Osteocyte (in vitro differentiated cells): ENCODE measurements at regions not wholly inside any gene's neighbourhood (a gene's known extent, or its start where the extent isn't known, plus 50 kb on each side); places are given as distances from the start of the nearest gene placed in this dataset.

Source experiments
- DNase-seq: peaks from one replicate; pipeline ENCODE4 v3.0.0; 2021; ENCODE audit warnings: mixed read lengths; ENCODE audit not compliant: unreplicated experiment; ENCODE audit errors: extremely low spot score
- H3K27ac Mint-ChIP-seq: one replicate; pipeline ENCODE4 v1.8.0; 2021; ENCODE audit warnings: mild to moderate bottlenecking, mixed read lengths; ENCODE audit not compliant: unreplicated experiment
- H3K27me3 Mint-ChIP-seq: one replicate; pipeline ENCODE4 v1.8.0; 2021; ENCODE audit warnings: mixed read lengths; ENCODE audit not compliant: unreplicated experiment
- H3K36me3 Mint-ChIP-seq: one replicate; pipeline ENCODE4 v1.8.0; 2021; ENCODE audit warnings: mixed read lengths; ENCODE audit not compliant: unreplicated experiment
- H3K4me1 Mint-ChIP-seq: one replicate; pipeline ENCODE4 v1.8.0; 2021; ENCODE audit warnings: mixed read lengths; ENCODE audit not compliant: unreplicated experiment
- H3K4me3 Mint-ChIP-seq: one replicate; pipeline ENCODE4 v1.8.0; 2021; ENCODE audit warnings: mild to moderate bottlenecking, moderate library complexity, mixed read lengths; ENCODE audit not compliant: unreplicated experiment
- H3K9me3 Mint-ChIP-seq: one replicate; pipeline ENCODE4 v1.8.0; 2021; ENCODE audit warnings: mixed read lengths; ENCODE audit not compliant: unreplicated experiment
- TF ChIP-seq, protein P1 (sequence below): fragments of 200-600 bp; sonication (generic); IDR thresholded peaks from 2 replicates; pipeline ENCODE4 v1.5.0; 2021; ENCODE audit warnings: antibody characterized with exemption, mild to moderate bottlenecking, moderate library complexity

DNA sequence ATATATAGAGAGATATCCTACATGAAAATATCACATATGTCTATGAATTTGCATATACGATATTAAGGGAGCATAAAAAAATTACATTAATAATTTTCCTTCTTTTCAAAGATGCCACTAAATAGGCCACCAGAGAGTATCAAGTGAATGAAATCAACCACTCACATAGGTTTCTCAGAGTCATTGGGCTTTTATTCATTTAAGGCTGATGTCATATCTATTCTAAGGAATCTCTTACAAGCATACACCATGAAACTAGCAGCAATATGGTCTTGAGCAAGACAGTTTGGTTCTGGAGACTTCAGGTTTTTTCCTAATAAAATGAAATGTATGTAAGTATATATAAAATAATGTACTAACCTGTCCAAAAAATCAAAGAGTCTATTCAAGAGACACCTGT, 420.4 kb downstream of the PLA2G4A start:
- DNase-seq: no peak
- Mint-ChIP-seq H3K27me3 (no peaks in the 10 kb centered on the region), H3K4me1 (peaks cover 19% of the 10 kb centered on the region), H3K36me3 (peaks cover 2% of the 10 kb centered on the region), H3K9me3 (peaks cover 5% of the 10 kb centered on the region), H3K4me3 (no peak overlapping the region), H3K27ac (no peak overlapping the region)
- TF ChIP-seq, protein P1, sequence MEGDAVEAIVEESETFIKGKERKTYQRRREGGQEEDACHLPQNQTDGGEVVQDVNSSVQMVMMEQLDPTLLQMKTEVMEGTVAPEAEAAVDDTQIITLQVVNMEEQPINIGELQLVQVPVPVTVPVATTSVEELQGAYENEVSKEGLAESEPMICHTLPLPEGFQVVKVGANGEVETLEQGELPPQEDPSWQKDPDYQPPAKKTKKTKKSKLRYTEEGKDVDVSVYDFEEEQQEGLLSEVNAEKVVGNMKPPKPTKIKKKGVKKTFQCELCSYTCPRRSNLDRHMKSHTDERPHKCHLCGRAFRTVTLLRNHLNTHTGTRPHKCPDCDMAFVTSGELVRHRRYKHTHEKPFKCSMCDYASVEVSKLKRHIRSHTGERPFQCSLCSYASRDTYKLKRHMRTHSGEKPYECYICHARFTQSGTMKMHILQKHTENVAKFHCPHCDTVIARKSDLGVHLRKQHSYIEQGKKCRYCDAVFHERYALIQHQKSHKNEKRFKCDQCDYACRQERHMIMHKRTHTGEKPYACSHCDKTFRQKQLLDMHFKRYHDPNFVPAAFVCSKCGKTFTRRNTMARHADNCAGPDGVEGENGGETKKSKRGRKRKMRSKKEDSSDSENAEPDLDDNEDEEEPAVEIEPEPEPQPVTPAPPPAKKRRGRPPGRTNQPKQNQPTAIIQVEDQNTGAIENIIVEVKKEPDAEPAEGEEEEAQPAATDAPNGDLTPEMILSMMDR: no peak

DNA sequence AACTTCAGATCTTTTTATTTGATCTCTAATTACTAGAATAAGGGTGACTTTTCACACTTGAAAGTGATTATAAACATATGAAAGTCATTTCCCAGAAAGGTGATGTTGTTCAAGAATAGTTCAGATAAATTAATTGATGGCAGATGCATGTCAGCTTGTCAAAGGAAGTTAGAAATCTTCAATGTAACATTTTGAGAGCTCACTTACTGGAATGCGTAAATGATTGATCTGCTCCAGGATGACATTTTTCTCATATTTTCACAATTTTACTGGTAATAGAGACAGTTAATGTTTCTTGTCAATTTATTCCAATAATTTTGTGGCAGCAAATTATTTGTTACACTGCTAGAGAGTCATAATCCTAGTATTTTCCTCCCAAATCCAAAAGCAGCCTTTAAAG, 424.2 kb downstream of the PLA2G4A start:
- Mint-ChIP-seq H3K27me3 (no peaks in the 10 kb centered on the region), H3K9me3 (peaks cover 2% of the 10 kb centered on the region), H3K4me1 (peaks cover 14% of the 10 kb centered on the region), H3K4me3 (no peak overlapping the region), H3K36me3 (no peaks in the 10 kb centered on the region), H3K27ac (no peak overlapping the region)
- no peak for DNase-seq
- TF ChIP-seq, protein P1: no peak

- no peak overlapping the region for H3K4me3 Mint-ChIP-seq
These were observed 428.7 kb downstream of the PLA2G4A start for GRCh38 chr1:187257476-187257875.

GRCh38 chr1:187261637-187262036, 432.9 kb downstream of the PLA2G4A start:
- no peaks in the 10 kb centered on the region for H3K4me1 Mint-ChIP-seq
- H3K36me3 Mint-ChIP-seq: no peaks in the 10 kb centered on the region
- DNase-seq: no peak
- TF ChIP-seq, protein P1: no peak
- H3K9me3 Mint-ChIP-seq: no peaks in the 10 kb centered on the region
- no peak overlapping the region for H3K4me3 Mint-ChIP-seq
- no peak overlapping the region for H3K27ac Mint-ChIP-seq
- no peaks in the 10 kb centered on the region for H3K27me3 Mint-ChIP-seq

More at GRCh38 chr1:187257476-187257875, 428.7 kb downstream of the PLA2G4A start:
- TF ChIP-seq, protein P1: no peak
- Mint-ChIP-seq H3K27ac (no peak overlapping the region), H3K36me3 (no peaks in the 10 kb centered on the region), H3K4me1 (peaks cover 14% of the 10 kb centered on the region), H3K27me3 (no peaks in the 10 kb centered on the region), H3K9me3 (no peaks in the 10 kb centered on the region)
- no peak for DNase-seq

- Mint-ChIP-seq H3K4me1 (no peaks in the 10 kb centered on the region), H3K27me3 (peaks cover 4% of the 10 kb centered on the region), H3K4me3 (no peak overlapping the region), H3K27ac (no peak overlapping the region), H3K36me3 (no peaks in the 10 kb centered on the region), H3K9me3 (no peaks in the 10 kb centered on the region)
- DNase-seq: no peak
- TF ChIP-seq, protein P1: no peak
These were observed 434.0 kb downstream of the PLA2G4A start for GRCh38 chr1:187262731-187263130.
